GM21367 (cell line): ENCODE measurements at regions not wholly inside any gene's neighbourhood (a gene's known extent, or its start where the extent isn't known, plus 50 kb on each side); places are given as distances from the start of the nearest gene placed in this dataset.

Experiments used
- ATAC-seq: cut with Tn5 transposase; IDR thresholded peaks from one replicate; pipeline ENCODE4 v1.9.1; 2021; ENCODE audit not compliant: unreplicated experiment

DNA sequence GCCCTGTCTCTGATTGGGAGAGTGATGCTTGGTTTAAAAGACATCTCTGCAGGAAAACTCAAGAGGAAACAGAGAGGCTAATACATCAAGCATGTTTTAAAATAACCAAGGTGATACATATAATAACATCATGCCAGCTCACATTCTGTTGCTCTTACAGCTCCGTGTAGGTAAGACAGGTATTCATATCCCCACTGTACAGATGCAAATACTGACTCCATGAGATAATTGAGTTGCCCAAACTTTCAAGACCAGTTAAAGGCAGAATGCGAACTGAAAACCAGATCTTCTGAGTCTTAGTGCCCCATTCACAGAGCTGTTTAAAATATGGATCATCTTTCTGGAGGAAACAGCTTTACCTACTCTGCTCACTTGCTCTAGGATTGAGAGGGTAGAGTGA lies 214.0 kb downstream of the PIK3R1 start:
- no peak for ATAC-seq

DNA sequence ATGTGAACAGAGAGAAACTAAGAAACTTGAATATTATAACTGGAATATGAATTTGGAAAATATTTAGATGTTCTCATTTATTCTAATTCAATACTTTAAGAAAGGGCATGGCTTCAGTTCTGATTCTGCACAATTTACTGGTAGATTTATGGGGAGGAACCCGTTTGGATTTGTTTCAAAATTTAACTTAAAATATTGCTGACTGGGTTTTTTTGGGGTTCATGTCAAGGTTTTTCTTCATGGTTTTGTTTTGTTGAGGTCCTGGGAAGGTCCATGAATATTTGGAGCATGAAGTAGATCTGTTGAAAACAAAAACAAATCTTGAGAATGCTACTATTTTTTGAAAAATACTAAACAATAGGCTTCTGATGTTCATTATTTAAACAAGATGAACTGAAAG lies 214.7 kb downstream of the PIK3R1 start:
- no peak for ATAC-seq

DNA sequence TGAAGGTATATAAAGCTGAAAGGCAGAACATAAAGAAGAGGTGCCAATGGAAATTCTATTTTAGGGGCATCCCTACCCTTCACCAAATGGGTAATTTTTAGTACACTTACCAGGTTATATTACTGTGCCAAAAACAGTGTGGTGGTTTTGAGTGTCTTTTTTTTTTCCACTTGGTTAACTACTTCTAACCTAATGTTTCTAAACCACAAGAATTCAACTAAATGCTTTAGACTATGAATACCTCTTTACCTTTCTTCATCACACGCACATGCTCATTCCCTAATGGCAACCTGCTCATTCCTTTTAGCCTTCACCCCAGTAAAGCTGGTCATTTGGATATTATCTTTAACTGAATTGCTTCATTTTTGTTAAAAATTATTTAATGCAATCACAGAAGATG lies 215.6 kb downstream of the PIK3R1 start:
- no peak for ATAC-seq

DNA sequence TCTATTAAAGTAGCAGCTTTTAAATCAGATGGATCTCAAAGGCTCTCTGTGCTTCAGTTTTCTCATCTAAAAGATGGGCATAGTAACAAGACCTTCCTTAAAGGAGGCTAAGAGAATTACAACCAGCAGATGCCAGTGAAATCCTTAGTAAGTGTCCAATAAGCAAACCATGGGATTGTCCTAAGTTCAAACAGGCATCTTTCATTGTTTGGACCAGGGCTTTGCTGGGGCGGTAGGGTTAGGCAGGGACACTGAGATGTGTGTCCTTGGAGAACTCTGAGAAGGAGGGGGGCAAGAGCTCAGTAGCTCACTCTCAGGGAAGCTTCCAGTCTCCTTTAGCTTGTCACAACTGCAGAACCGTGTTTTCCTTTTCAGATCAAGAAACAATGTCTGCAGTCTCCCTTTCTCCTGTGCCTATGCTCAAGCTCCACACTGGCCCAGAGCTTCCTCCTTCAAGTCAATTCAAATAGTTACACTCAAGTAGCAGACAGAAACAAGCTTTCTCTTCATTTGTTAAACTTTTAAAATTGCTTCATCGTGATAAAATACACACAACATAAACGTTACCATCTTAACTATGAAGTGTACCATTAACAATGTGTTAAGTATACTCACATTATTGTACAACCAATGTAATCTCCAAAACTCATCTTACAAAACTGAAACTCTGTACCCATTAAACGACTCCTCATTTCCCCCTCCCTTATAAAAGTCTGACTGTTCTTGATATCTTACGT lies 216.2 kb downstream of the PIK3R1 start:
- no peak for ATAC-seq

DNA sequence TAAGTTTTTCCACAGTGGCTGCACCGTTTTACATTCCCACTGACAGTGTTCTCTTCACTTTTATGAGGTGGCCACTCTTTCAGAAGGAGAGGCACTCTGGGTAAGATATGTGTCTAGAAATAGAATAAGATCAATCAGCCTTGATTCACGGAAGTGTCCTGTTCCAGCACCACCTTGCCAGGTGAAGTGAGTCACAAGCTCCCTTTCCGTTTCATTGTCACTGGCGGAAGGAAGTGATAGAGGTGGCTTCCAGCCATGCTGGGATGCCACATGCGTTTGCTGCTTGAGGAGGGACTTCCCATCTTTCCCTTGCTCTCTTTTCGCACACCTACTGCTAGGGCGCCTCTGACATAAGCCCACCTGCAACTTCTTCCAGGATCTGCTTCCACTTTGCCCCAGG lies 217.1 kb downstream of the PIK3R1 start:
- no peak for ATAC-seq

DNA sequence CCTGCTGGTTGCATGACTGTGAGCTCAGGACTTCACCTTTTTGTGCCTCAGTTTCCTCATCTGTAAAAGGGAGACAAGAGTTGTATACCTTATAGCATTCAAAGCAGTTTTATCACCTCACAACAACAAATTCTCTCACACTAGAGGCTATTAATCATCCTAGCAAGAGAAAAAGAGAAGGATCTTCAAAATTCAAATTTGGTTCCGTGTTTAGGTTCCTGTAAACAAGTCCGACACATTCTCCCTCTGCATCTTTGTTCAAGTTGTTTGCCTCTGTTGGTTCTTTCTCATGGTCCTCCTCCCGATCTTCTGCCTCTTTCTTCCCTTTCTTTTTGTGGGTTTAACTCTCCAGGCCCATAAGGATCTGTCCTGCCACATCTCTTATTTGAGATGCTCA lies 218.0 kb downstream of the PIK3R1 start:
- ATAC-seq = no peak

DNA sequence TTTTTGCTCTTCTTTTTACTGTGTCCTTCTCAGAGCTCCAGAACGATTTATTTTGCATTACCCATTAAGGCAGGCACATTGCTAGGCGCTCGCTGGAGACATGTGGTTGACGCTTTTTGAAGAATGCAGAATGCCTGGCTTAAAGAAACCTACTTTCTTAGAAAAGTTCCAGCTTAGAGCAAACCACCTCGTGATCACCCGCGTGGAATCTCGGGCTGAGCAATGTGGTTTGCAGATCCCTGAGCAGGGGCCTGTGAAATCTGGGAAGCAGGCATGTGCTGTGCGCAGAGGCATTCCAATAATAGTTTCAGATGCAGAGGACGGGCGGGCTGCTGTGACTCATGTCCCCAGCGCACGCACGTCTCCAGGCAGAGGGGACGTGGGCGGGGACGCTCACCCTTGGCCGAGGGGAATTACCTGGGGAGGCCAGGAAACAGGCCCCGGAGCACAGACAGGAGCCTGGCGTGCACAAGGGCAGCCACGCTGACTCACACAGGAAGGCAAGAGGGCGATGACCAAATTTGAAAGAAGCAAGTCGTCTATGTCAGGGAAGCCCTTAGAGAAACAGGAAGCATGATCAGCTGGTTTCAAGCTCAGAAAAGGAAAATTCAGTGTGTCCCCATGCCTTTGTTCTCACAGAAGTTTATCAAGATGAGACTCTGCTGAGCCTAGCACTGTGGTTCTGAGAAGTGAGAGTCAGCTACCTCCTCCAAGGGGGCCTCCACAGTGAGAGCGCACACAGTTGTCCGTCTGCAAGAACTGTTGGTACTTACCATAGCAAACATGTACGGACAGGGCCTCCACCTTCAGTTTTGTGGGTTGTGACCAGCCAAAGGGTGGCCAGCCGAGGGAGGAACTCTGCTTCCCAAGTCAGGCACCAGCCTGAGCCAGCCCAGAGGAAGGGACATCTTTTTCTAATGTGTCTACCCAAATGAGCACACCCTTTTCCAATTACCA lies 218.6 kb downstream of the PIK3R1 start:
- peak; percentile 92 for ATAC-seq

DNA sequence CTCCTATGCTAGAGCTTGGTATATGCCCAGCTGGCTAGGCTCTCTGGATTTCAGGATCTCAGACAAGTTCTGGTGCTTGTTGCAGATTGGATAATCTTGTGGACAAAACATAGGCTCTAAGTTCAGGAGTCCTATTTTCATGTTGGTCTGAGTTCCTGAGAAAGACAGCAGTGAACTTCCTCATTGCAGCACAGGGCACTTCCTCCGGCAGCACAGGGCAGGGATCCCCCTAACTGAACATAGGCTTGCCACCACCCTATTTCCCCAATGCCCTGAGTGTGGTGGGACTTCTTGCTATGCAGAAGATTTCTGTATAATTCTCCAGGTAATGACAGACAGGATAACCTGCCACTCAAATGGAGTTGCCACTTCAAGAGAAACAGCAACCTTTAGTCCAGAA lies 220.1 kb downstream of the PIK3R1 start:
- ATAC-seq = no peak

DNA sequence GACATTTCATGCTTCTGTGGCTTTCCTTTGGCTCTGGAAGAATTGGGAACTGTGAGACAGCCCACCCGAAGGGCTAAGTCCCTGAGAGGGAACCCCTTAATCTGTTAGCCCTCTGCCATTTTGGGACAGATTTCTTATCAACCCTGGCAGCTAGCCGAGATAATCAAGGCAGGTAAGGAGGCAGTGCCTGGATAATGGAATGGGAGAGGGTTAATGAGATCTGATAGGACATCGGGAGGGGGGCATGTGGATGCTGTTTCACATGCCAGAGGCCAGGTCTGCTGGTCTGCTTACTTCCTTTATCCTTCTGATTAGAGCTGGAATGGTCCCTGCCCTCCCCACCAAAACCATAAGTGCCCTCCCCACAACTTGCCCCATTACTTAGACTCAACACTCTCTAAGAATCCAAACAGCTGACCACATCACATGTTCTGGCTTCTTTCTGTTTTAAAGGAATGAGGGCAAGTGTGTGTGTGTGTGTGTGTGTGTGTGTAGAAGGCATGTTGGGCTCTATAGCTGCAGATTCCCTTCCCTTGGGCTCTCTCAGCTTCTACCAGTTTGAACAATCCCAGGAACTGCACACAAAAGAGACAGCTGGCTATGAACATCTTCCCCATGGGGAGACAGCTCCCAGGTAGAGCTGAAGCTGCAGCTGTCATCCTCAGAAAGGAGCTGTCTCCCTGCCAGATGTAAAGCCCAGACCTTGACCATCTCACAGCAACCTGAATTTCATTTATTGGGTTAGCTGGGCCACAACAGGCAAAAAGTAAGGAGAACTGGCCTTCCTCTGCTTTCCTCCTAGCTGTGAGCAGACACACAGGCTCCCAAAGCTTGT lies 221.3 kb downstream of the PIK3R1 start:
- no peak for ATAC-seq

DNA sequence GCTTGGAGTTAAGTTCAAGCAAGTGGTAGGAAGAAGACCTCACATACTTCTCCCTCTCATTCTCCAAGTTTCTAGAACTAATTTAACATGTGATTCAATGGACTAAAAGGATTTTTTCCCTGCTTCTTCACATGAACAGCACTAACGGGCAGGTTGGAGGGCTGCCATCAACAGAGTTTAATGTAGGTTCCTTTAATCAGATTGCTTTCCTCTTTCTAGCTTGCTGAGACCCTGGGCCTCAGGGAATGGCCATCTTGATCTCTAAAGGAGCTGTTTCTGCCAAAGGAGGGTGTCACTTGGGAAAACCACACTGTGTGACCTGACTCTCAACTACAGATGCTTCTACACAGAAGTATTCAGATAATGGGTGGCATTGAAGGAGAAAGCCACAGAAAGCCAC lies 223.3 kb downstream of the PIK3R1 start:
- no peak for ATAC-seq

DNA sequence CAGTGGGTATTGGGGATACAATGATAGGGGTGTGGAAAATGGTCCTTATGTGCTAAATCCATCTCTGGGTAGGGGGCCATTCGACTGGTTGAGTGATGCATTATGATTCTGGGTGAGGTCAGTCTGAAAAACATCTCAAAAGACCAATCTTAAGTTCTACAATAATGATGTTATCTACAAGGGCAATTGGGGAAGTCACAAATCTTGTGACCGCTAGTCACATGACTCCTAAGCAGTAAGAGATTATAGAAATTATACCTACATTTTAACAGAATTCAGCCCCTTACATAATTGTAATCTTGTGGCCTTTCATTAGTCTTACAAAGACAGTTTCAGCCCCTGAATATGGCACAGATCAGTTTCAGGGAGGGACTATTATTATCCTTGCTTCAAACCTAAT lies 224.7 kb downstream of the PIK3R1 start:
- no peak for ATAC-seq

DNA sequence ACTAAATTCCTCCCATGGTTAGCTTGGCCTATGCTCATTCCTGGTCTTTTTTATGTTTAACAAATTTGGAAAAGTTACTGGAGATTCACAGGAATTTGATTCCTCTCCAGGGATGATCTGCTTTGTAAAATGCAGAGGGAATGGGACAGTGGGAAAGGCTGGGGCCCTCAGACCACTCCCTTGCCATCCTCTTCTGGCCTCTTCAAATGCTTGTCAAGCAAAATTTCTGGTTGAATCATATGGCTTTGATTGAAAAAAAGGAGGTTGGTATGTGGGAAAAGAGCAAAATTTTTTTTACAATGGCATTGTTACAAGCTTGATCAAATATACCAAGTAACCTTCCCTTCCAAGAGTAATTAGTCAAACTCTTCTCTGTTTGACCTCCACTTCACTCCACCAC lies 225.1 kb downstream of the PIK3R1 start:
- no peak for ATAC-seq

DNA sequence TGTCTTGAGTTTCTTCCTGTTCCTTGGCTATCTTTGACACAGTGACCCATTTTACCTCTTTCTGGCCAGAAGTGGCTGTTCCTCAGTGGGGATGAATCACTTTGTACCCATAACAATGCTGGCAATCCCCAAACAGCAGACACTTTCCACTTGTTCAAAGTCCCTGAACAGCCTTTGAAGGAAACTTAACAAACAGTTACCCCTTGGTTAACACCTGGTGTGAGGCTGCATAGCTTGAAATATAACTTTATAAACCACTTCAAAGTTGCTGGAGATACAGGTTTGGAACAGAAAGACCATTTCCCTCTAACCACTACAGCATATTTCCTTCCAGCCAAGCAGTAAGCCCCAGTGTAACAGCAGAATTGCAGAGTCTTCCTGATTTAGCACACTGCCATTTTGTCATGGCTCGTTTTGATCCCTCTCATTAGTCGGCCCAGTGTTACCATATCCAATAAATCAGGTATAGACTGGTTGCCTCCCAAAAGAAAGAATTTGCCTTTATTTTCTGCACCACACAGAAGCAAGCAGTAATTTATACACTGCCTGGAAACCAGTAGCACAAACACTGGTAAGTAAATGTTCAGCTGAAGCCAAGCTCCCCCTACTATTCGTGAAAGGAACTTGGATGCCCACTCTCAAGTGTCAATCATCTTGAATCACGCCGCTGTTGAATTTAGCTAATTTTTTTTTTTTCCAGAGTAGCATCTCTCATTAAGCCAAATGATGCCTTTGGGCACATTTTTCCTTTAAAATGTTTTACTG lies 225.9 kb downstream of the PIK3R1 start:
- no peak for ATAC-seq

DNA sequence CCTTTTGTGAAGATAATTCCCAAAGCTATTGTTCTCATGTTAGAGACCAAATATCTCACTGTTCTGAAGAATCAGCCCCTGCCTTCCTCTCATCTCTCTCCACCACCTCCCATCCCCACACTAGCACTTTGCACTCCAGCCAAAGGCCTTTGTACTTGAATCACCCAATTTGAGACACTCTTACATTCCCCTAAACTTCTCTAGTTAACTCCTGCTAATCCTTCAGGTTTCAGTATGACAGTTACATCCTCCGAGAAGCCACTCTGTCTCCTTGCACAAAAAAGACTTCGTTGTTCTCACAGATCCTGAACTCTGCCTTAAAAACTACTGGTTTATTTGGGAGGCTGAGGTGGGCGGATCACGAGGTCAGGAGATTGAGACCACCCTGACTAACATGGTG lies 227.5 kb downstream of the PIK3R1 start:
- no peak for ATAC-seq

DNA sequence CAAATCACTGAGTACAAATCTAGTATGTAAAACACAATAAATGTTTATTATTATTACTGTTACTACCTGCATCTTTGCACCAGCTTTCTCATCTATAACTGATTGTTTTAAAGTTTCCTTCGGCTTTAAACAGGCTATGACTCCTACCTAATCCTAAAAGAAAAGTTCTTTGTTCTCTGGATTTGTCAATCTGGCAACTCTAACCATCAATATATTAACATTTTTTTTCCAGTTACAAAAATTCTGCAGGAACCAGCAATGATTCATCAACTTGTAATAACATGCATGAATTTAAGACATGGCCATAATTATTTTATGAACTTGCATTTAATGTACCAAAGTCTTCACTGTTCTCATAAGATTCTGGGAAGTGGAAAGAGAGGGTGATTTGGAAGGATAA lies 228.5 kb downstream of the PIK3R1 start:
- ATAC-seq = no peak

DNA sequence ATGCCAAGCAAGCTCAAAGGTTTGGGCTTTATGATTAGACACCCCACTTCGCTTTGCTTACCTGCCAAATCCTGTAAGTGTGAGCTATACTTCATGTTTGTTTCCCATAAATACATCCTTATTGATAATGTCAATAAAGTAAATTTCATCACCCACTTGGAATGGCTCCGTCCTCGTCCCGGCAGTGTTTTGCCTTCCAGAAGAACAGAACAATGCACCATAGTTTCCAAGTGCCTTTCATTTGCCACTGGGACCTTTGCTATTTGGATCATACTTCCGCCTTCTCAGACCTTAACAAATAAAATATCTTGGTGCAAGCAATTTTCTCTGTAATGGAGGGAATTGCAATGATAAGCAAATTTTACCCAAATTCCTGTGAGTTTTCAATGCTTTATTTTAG lies 229.3 kb downstream of the PIK3R1 start:
- ATAC-seq = no peak

DNA sequence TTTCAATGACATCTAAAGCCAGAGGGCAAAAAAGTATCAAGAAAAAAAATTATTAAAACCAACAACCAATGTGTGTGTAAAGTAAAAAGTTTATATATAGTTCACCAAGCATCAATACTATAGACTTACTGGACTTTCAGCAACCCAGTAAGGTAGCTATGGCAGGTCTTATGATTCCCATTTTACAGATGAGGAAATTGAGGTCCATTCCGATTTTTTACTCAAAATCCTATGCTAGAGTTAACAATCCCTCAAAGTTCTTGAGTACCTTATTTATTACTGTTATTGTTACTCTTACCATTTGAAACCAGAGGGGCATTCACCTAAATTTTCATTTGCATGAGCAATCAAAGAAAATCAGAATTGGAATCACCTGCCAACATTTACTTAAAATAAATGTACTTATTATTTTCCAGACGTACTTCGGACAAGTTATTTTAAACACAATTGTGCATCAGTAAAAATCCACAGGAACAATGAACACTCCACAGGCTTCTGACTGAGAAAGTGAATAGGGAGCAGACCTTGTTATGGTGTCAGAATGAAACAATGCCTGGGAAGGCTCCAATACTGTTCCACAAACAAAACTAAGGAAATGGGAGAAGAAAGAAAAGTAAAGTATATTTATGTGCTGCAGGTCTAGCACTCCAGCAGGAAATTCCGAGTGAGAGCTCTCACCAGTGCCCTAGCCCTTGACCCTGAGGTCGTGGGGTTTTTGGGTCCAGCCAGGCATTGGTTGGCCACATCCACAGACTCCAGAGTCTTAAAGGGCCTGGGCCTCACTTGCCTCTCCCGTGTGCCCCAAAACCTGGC lies 229.9 kb downstream of the PIK3R1 start:
- ATAC-seq = no peak

DNA sequence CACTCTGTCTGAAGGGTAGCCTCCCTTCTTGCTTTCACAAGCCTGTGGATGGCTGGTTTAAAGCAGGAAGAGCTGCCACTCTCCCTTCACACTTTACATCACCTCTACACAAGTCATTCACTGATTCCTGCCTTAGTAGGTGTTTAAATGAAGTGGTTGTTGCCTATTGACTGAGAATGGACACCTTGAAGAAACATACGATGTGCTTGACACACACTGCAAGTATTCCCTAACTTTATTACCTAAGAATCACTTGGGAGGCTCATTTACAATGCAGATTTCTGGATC lies 230.5 kb downstream of the PIK3R1 start:
- no peak for ATAC-seq

DNA sequence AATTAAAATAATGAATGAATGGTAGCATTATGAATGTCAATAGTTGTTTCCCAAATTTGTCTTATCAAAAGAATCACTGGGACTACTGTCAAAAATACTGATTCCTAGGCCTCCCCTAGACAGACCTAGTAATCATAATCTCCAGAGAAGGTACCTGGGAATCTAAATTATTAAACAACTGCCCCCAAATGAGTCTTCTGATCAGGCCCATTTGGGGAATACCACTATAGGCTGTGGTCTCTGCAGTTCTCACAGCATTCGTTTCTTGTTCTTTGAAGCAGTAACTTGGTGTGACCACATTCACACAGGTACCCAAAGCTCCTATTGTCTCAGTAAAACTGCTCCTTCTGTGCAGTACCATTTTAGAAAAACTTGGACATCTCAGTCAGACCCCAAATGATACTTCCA lies 230.9 kb downstream of the PIK3R1 start:
- peak; percentile 74 for ATAC-seq
